Esophagus muscularis mucosa (tissue), 4 donors: ENCODE measurements at regions not wholly inside any gene's neighbourhood (a gene's known extent, or its start where the extent isn't known, plus 50 kb on each side); places are given as distances from the start of the nearest gene placed in this dataset.

Source experiments
- DNase-seq: peaks from one replicate; pipeline ENCODE4 v3.0.0-alpha.2; 2017; ENCODE audit errors: extremely low spot score
- H3K27ac ChIP-seq, 4 donors: fragments of 200-600 bp; sonication (generic); replicated peaks in 1 of 4; 1 replicate in 3 of 4; 2 replicates in 1 of 4; pipeline ENCODE4 v1.5.1; 2016 to 2019; ENCODE audit warnings: mild to moderate bottlenecking in 1 of 4
- H3K27me3 ChIP-seq, 4 donors: fragments of 200-600 bp; sonication (generic); one replicate each; pipeline versions ENCODE4 v1.5.1 to v1.6.0; 2016 to 2019
- H3K36me3 ChIP-seq, 4 donors: fragments of 200-600 bp; sonication (generic); one replicate each; pipeline ENCODE4 v1.5.1; 2016 to 2019
- H3K4me1 ChIP-seq, 4 donors: fragments of 200-600 bp; sonication (generic); one replicate each; pipeline ENCODE4 v1.5.1; 2016 to 2019
- H3K4me3 ChIP-seq, 4 donors: fragments of 200-600 bp; sonication (generic); 1 replicate in 2 of 4; 2 replicates in 2 of 4; pipeline ENCODE4 v1.5.1; 2016 to 2019; ENCODE audit warnings: mild to moderate bottlenecking in 4 of 4, moderate library complexity in 1 of 4
- H3K9me3 ChIP-seq, 4 donors: fragments of 200-600 bp; sonication (generic); 1 replicate in 3 of 4; 2 replicates in 1 of 4; pipeline ENCODE4 v1.5.1; 2016 to 2019
- CTCF ChIP-seq, 3 experiments: fragments of 200-600 bp in 2 of 3; fragments of 450-650 bp in 1 of 3; sonication (generic) in 2 of 3; IDR thresholded peaks; one replicate each; pipeline ENCODE4 v1.5.1; 2017 to 2019; ENCODE audit warnings: antibody characterized with exemption in 3 of 3, mild to moderate bottlenecking in 2 of 3, moderate library complexity in 1 of 3
- EP300 ChIP-seq: sonication (generic); formaldehyde crosslinking; IDR thresholded peaks from one replicate; pipeline ENCODE4 v1.6.1; 2017; ENCODE audit warnings: antibody characterized with exemption
- POLR2A ChIP-seq: fragments of 450-650 bp; IDR thresholded peaks from one replicate; pipeline ENCODE4 v1.6.1; 2017; ENCODE audit warnings: antibody characterized with exemption, moderate library complexity, mild to moderate bottlenecking, low read depth
- POLR2AphosphoS5 ChIP-seq, 2 donors: sonication (generic); formaldehyde crosslinking; IDR thresholded peaks; one replicate each; pipeline ENCODE4 v1.6.1; 2017; ENCODE audit warnings: antibody characterized with exemption in 2 of 2
- WGBS: methylation state at CpG from one replicate; pipeline ENCODE4 v1.1.5; 2018; 5-methylcytosine and 5-hydroxymethylcytosine counted together
- intact Hi-C: fragments of 100-400 bp; cut with DNase I; formaldehyde crosslinking; loops from one replicate; pipeline ENCODE4 v1.15.1; 2023

DNA sequence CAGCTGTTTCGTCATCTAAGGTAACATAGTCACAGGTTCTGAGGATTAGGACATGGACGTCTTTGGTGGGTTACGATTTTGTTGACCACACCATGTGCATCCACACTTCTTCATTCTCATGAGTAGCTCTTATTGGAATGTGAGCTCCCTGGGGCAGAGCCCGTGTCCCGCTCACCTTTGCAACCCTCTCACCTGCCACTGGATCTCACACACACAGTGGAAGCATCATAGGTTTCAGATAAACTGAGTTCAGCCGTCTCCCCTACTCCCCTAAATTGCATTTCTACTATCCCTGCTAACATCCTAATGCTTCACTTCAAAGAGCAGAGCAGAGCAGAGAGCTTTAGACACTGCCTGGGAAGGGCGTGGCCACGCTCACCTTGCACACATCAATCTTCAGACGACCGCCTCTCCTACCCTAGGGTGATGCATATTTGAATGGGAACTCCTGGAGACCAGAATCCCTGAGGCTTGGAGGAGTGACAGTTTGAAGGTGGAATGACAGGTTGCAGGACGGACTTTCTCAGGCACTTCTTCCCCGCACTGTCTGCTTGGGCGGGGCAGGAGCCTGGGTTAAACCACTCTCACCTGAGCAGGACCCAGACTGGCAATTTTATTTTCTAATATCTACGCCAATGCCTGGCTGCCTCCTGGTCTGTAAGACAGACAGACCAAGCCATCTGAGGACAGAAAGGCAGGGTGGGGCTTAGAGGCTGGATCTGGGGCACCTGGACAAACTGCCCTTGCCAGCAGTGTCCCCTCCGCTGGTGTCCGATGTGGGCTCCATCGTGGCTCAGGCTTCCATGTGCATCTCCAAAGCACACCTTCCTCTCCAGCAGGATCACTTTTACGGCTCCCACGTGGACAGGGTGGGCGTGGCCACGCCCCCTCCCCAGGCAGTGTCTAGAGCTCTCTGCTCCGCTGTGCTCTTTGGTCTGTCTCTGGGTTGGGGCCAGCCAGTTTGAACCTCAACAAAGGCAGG lies 229.5 kb upstream of the COPS8 start:
- Histone ChIP-seq H3K4me3 (no peak overlapping the region), H3K4me1 (peaks cover 0 to 8% (median 0%) of the 10 kb centered on the region in 4 donors), H3K36me3 (no peaks in the 10 kb centered on the region), H3K27me3 (no peaks in the 10 kb centered on the region), H3K9me3 (peaks cover 0 to 5% (median 2%) of the 10 kb centered on the region in 4 donors), H3K27ac (no peak overlapping the region)
- intact Hi-C loops = no loop called here
- 79% methylated on average over 17 of the region's 22 CpGs for WGBS
- DNase-seq = no peak
- no peak for TF ChIP-seq POLR2AphosphoS5 (IDR thresholded peaks at IDR 0.05)
- TF ChIP-seq POLR2A = no peak

- TF ChIP-seq POLR2AphosphoS5 (IDR thresholded peaks at IDR 0.05) = no peak
- no peak for TF ChIP-seq EP300
- TF ChIP-seq POLR2A = no peak
- TF ChIP-seq CTCF (IDR thresholded peaks at IDR 0.05) = no peak
- no peak overlapping the region for H3K27ac ChIP-seq
- peaks cover 0 to 5% (median 2%) of the 10 kb centered on the region in 4 donors for H3K9me3 ChIP-seq
- no peak for DNase-seq
- no peak overlapping the region for H3K4me3 ChIP-seq
- no peaks in the 10 kb centered on the region for H3K27me3 ChIP-seq
- intact Hi-C loops = no loop called here
- H3K36me3 ChIP-seq = no peaks in the 10 kb centered on the region
- WGBS = 75% methylated on average over 3 of the region's 3 CpGs
- peaks cover 0 to 8% (median 0%) of the 10 kb centered on the region in 4 donors for H3K4me1 ChIP-seq
Measured at GRCh38 chr2:236856848-236857235, 228.8 kb upstream of the COPS8 start.

GRCh38 chr2:236857246-236857645 lies 228.4 kb upstream of the COPS8 start:
- intact Hi-C loops = no loop called here
- 81% methylated on average over 10 of the region's 10 CpGs for WGBS
- Histone ChIP-seq H3K4me1 (peaks cover 0 to 7% (median 0%) of the 10 kb centered on the region in 4 donors), H3K4me3 (no peak overlapping the region), H3K9me3 (peaks cover 0 to 5% (median 2%) of the 10 kb centered on the region in 4 donors), H3K36me3 (no peaks in the 10 kb centered on the region), H3K27ac (no peak overlapping the region), H3K27me3 (no peaks in the 10 kb centered on the region)
- no peak for DNase-seq
- TF ChIP-seq EP300 (no peak), CTCF (IDR thresholded peaks at IDR 0.05) (no peak), POLR2A (no peak), POLR2AphosphoS5 (IDR thresholded peaks at IDR 0.05) (no peak)

- no peaks in the 10 kb centered on the region for H3K36me3 ChIP-seq
- H3K4me3 ChIP-seq = no peak overlapping the region
- intact Hi-C loops = no loop called here
- WGBS = 87% methylated on average over 7 of the region's 7 CpGs
- H3K9me3 ChIP-seq = peaks cover 0 to 5% (median 2%) of the 10 kb centered on the region in 4 donors
- TF ChIP-seq EP300 (no peak), POLR2A (no peak), POLR2AphosphoS5 (IDR thresholded peaks at IDR 0.05) (no peak), CTCF (IDR thresholded peaks at IDR 0.05) (no peak)
- H3K4me1 ChIP-seq = peaks cover 0 to 2% (median 0%) of the 10 kb centered on the region in 4 donors
- H3K27me3 ChIP-seq = no peaks in the 10 kb centered on the region
- H3K27ac ChIP-seq = no peak overlapping the region
- DNase-seq = peak; percentile 72
Measured at GRCh38 chr2:236857781-236858180, 227.9 kb upstream of the COPS8 start.

DNA sequence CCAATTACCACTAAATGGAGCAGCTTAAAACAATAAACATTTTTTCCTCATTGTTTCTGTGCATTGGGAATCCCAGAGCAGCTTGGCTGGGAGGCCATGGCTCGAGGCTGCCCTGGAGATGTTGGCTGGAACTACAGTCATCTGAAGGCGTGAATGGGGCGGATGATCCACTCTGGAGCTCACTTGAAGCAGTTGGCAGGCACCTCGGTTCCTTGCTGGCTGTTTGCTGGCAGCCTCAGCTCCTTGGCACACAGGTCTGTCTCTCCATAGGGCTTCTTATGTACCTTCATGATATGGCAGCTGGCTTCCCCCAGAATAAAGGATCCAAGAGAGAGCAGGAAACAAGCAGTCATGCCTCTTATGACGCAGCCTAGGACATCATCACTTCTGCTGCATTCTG lies 227.0 kb upstream of the COPS8 start:
- DNase-seq = peak; percentile 68
- intact Hi-C loops = no loop called here

More for the DNA sequence above, 227.0 kb upstream of the COPS8 start:
- H3K9me3 ChIP-seq = peaks cover 0 to 5% (median 2%) of the 10 kb centered on the region in 4 donors
- H3K36me3 ChIP-seq = no peaks in the 10 kb centered on the region
- H3K4me1 ChIP-seq = no peaks in the 10 kb centered on the region
- WGBS = 79% methylated on average over 2 of the region's 5 CpGs
- H3K4me3 ChIP-seq = no peak overlapping the region
- TF ChIP-seq CTCF (IDR thresholded peaks at IDR 0.05) (no peak), POLR2AphosphoS5 (IDR thresholded peaks at IDR 0.05) (no peak), EP300 (no peak), POLR2A (no peak)
- H3K27ac ChIP-seq = no peak overlapping the region
- no peaks in the 10 kb centered on the region for H3K27me3 ChIP-seq
